Tibial nerve (tissue), 4 donors: ENCODE measurements at regions not wholly inside any gene's neighbourhood (a gene's known extent, or its start where the extent isn't known, plus 50 kb on each side); places are given as distances from the start of the nearest gene placed in this dataset.

Source experiments
- EP300 ChIP-seq, 2 donors: sonication (generic); formaldehyde crosslinking; IDR thresholded peaks; one replicate each; pipeline ENCODE4 v1.6.1; 2017; ENCODE audit warnings: antibody characterized with exemption in 2 of 2, mild to moderate bottlenecking in 1 of 2
- POLR2A ChIP-seq, 2 donors: fragments of 450-650 bp; IDR thresholded peaks; one replicate each; pipeline ENCODE4 v1.6.1; 2017; ENCODE audit warnings: antibody characterized with exemption in 2 of 2, mild to moderate bottlenecking in 2 of 2, moderate library complexity in 2 of 2
- TF ChIP-seq, protein P1 (sequence below), 5 experiments: fragments of 200-600 bp in 3 of 5; fragments of 450-650 bp in 2 of 5; sonication (generic) in 3 of 5; IDR thresholded peaks; one replicate each; pipeline ENCODE4 v1.5.1; 2016 to 2019; ENCODE audit warnings: antibody characterized with exemption in 5 of 5, mild to moderate bottlenecking in 3 of 5, moderate library complexity in 2 of 5

DNA sequence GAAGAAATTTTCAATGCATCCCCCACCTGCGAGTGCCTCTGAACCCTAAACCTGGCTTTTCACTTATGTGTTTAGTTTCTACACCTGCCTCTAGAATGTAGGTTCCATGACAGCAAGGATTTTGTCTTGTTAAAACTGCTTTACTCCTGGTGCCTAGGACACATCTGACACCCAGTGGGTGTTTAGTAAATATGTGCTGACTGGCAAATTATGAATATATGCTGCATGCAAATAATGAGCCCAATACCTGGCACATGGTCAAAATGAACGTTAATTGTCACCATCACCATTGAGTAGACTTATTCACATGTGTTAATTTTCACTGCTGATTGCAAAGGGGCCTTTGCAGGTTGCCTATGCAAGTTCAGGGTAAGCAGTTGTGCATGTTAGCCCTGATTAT, 249.9 kb upstream of the WWC1 start:
- TF ChIP-seq, protein P1, sequence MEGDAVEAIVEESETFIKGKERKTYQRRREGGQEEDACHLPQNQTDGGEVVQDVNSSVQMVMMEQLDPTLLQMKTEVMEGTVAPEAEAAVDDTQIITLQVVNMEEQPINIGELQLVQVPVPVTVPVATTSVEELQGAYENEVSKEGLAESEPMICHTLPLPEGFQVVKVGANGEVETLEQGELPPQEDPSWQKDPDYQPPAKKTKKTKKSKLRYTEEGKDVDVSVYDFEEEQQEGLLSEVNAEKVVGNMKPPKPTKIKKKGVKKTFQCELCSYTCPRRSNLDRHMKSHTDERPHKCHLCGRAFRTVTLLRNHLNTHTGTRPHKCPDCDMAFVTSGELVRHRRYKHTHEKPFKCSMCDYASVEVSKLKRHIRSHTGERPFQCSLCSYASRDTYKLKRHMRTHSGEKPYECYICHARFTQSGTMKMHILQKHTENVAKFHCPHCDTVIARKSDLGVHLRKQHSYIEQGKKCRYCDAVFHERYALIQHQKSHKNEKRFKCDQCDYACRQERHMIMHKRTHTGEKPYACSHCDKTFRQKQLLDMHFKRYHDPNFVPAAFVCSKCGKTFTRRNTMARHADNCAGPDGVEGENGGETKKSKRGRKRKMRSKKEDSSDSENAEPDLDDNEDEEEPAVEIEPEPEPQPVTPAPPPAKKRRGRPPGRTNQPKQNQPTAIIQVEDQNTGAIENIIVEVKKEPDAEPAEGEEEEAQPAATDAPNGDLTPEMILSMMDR (IDR thresholded peaks at IDR 0.05), result no peak
- TF ChIP-seq POLR2A (IDR thresholded peaks at IDR 0.05) (no peak), EP300 (IDR thresholded peaks at IDR 0.05) (no peak)
